HEK293 (cell line): ENCODE measurements at regions not wholly inside any gene's neighbourhood (a gene's known extent, or its start where the extent isn't known, plus 50 kb on each side); places are given as distances from the start of the nearest gene placed in this dataset.

Source experiments
- CTCF ChIP-seq: fragments of 450-650 bp; formaldehyde crosslinking; IDR thresholded peaks from 2 replicates; pipeline ENCODE4 v1.5.1; 2016; ENCODE audit warnings: missing biosample characterization, missing genetic modification characterization
- PBX3 ChIP-seq: sonication (generic); formaldehyde crosslinking; IDR thresholded peaks from 2 replicates; pipeline ENCODE4 v1.8.1; 2022; ENCODE audit warnings: mild to moderate bottlenecking, moderate library complexity, missing genetic modification reagents
- ZBTB7A ChIP-seq: fragments of 450-650 bp; formaldehyde crosslinking; IDR thresholded peaks from 2 replicates; pipeline ENCODE4 v1.5.1; 2016; ENCODE audit warnings: low read depth, missing biosample characterization, missing genetic modification characterization
- ZNF335 ChIP-seq: fragments of 450-650 bp; formaldehyde crosslinking; conservative IDR thresholded peaks from 2 replicates; pipeline ENCODE4 v1.5.1; 2016; ENCODE audit warnings: missing biosample characterization, missing genetic modification characterization
- ZNF510 ChIP-seq: fragments of 450-650 bp; formaldehyde crosslinking; IDR thresholded peaks from 2 replicates; pipeline ENCODE4 v1.5.1; 2018; ENCODE audit warnings: mild to moderate bottlenecking, missing genetic modification characterization, missing biosample characterization; ENCODE audit not compliant: insufficient replicate concordance
- ZNF558 ChIP-seq: fragments of 450-650 bp; formaldehyde crosslinking; IDR thresholded peaks from 2 replicates; pipeline ENCODE4 v1.5.1; 2016; ENCODE audit warnings: missing biosample characterization, missing genetic modification characterization
- ZNF580 ChIP-seq: fragments of 450-650 bp; formaldehyde crosslinking; IDR thresholded peaks from 2 replicates; pipeline ENCODE4 v1.5.1; 2016; ENCODE audit warnings: missing biosample characterization, missing genetic modification characterization
- ZNF776 ChIP-seq: fragments of 450-650 bp; formaldehyde crosslinking; IDR thresholded peaks from 2 replicates; pipeline ENCODE4 v1.5.0; 2017; ENCODE audit warnings: missing biosample characterization, missing genetic modification characterization, borderline replicate concordance

GRCh38 chr15:34650177-34650576, 66.7 kb upstream of the GOLGA8B start:
- TF ChIP-seq ZNF776 (no peak), ZNF335 (tag by site-specific recombination) (no peak), ZNF510 (no peak), ZBTB7A (no peak), CTCF (tag by site-specific recombination) (no peak), ZNF558 (tag by site-specific recombination) (no peak), ZNF580 (tag by site-specific recombination) (no peak), PBX3 (no peak)
